ENCODE measurements at regions not wholly inside any gene's neighbourhood (a gene's known extent, or its start where the extent isn't known, plus 50 kb on each side); places are given as distances from the start of the nearest gene placed in this dataset.
"Not testable (repeated sequence)": the region's sequence is repeated elsewhere in the genome, so short reads cannot be mapped to it uniquely, and the experiment has no call there.

DNA sequence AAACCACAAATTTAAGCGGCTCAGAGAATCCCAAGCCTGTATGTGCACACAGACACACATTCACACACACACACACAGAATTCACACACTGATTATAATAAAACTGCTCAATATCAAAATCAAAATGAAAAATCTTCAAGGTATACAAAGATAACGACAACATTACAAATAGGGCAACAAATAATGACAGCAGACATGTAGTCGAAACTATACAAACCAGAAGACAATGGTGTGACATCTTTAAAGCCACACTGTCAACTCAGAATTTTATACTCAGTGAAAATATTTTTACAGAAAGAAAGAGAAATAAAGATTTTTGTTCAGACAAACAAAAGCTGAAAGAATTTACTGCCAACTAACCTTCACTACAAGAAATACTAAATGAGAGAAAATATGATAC, 333.4 kb downstream of the INSIG2 start:
- TF ChIP-seq, protein P1, sequence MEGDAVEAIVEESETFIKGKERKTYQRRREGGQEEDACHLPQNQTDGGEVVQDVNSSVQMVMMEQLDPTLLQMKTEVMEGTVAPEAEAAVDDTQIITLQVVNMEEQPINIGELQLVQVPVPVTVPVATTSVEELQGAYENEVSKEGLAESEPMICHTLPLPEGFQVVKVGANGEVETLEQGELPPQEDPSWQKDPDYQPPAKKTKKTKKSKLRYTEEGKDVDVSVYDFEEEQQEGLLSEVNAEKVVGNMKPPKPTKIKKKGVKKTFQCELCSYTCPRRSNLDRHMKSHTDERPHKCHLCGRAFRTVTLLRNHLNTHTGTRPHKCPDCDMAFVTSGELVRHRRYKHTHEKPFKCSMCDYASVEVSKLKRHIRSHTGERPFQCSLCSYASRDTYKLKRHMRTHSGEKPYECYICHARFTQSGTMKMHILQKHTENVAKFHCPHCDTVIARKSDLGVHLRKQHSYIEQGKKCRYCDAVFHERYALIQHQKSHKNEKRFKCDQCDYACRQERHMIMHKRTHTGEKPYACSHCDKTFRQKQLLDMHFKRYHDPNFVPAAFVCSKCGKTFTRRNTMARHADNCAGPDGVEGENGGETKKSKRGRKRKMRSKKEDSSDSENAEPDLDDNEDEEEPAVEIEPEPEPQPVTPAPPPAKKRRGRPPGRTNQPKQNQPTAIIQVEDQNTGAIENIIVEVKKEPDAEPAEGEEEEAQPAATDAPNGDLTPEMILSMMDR (IDR thresholded peaks at IDR 0.05; ENCODE audit: low read length): no peak
- no peak for TF ChIP-seq EZH2 (IDR thresholded peaks at IDR 0.05; ENCODE audit: borderline replicate concordance, low read length)
- no peaks in the 10 kb centered on the region for H4K20me1 ChIP-seq (ENCODE audit: insufficient read depth, low read length)
- no peaks in the 10 kb centered on the region for H3K9me3 ChIP-seq (ENCODE audit: low read length)
- H3K9ac ChIP-seq (ENCODE audit: low read length): no peak overlapping the region
- H3K36me3 ChIP-seq (ENCODE audit: insufficient read depth, low read length): no peaks in the 10 kb centered on the region
- no peaks in the 10 kb centered on the region for H3K9me2 ChIP-seq (ENCODE audit: low read depth, low read length)
- H3K4me2 ChIP-seq (ENCODE audit: low read length): no peak overlapping the region
- no peak overlapping the region for H3K27ac ChIP-seq (ENCODE audit: low read depth, low read length, poor library complexity, severe bottlenecking)
- H3K4me1 ChIP-seq (ENCODE audit: insufficient read depth, low read length, severe bottlenecking): no peaks in the 10 kb centered on the region
- H3K4me3 ChIP-seq (ENCODE audit: low read depth, low read length, poor library complexity, severe bottlenecking): no peak overlapping the region
- no peak overlapping the region for H2AFZ ChIP-seq (ENCODE audit: low read length)
- H3F3A ChIP-seq (ENCODE audit: insufficient read depth, low read length): no peaks in the 10 kb centered on the region
- H3K27me3 ChIP-seq (ENCODE audit: insufficient read depth, low read length): no peaks in the 10 kb centered on the region
- no peaks in the 10 kb centered on the region for H3K79me2 ChIP-seq (ENCODE audit: insufficient read depth, low read length)

DNA sequence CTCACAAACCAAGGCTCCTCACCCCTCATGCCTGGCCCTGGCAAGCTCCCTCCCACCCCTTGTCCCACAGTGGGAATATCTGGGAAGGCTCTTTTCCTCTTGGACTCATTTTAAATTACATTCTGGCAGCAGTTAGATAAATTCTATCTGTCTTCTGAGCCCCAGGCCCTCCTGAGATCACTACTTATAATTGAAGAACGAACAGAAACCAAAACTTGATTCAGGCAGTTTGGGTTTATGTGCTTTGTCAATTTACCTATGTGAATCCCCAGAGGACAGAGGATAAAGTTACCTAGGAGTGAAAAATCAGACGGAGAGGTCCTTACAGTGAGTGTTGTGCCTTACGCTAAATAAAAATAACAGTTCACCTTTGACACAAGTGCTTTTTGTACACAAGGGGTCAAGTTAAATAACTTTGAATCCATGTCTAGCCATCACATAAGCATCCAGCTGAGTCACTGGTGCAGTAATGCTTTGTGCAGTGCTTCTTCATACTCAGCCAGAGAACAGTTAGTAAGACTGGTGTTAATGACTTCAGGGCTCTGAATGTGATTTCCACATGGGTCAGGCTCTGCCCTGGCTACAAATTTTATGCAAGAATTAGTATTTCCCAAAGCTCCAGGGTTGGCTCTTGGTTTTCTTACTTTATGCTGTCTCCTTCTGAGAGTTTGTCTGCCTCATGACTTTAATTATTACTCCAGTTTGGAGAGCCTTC, 329.3 kb downstream of the INSIG2 start:
- H3K4me2 ChIP-seq (ENCODE audit: low read length): no peak overlapping the region
- no peak overlapping the region for H3K4me3 ChIP-seq (ENCODE audit: low read depth, low read length, poor library complexity, severe bottlenecking)
- no peaks in the 10 kb centered on the region for H3K79me2 ChIP-seq (ENCODE audit: insufficient read depth, low read length)
- no peaks in the 10 kb centered on the region for H3K27me3 ChIP-seq (ENCODE audit: insufficient read depth, low read length)
- H4K20me1 ChIP-seq (ENCODE audit: insufficient read depth, low read length): no peaks in the 10 kb centered on the region
- no peak overlapping the region for H3K9ac ChIP-seq (ENCODE audit: low read length)
- H3F3A ChIP-seq (ENCODE audit: insufficient read depth, low read length): no peaks in the 10 kb centered on the region
- H3K9me3 ChIP-seq (ENCODE audit: low read length): no peaks in the 10 kb centered on the region
- TF ChIP-seq, protein P1 (IDR thresholded peaks at IDR 0.05; ENCODE audit: low read length): no peak
- TF ChIP-seq EZH2 (IDR thresholded peaks at IDR 0.05; ENCODE audit: borderline replicate concordance, low read length): no peak
- H3K27ac ChIP-seq (ENCODE audit: low read depth, low read length, poor library complexity, severe bottlenecking): no peak overlapping the region
- no peaks in the 10 kb centered on the region for H3K4me1 ChIP-seq (ENCODE audit: insufficient read depth, low read length, severe bottlenecking)
- no peaks in the 10 kb centered on the region for H3K9me2 ChIP-seq (ENCODE audit: low read depth, low read length)
- no peaks in the 10 kb centered on the region for H3K36me3 ChIP-seq (ENCODE audit: insufficient read depth, low read length)
- H2AFZ ChIP-seq (ENCODE audit: low read length): no peak overlapping the region

DNA sequence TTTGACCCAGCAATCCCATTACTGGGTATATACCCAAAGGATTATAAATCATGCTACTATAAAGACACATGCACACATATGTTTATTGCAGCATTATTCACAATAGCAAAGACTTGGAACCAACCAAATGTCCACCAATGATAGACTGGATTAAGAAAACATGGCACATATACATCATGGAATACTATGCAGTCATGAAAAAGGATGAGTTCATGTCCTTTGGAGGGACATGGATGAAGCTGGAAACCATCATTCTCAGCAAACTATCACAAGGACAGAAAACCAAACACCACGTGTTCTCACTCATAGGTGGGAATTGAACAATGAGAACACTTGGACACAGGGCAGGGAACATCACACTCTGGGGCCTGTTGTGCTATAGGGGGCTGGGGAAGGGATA, 326.9 kb downstream of the INSIG2 start:
- not testable (repeated sequence) for H3K27ac ChIP-seq (ENCODE audit: low read depth, low read length, poor library complexity, severe bottlenecking); H3K9me3 ChIP-seq (ENCODE audit: low read length); H3K4me2 ChIP-seq (ENCODE audit: low read length); H3K9ac ChIP-seq (ENCODE audit: low read length); H3K79me2 ChIP-seq (ENCODE audit: insufficient read depth, low read length); H3K9me2 ChIP-seq (ENCODE audit: low read depth, low read length); H4K20me1 ChIP-seq (ENCODE audit: insufficient read depth, low read length); H3F3A ChIP-seq (ENCODE audit: insufficient read depth, low read length); H2AFZ ChIP-seq (ENCODE audit: low read length); H3K4me3 ChIP-seq (ENCODE audit: low read depth, low read length, poor library complexity, severe bottlenecking); H3K27me3 ChIP-seq (ENCODE audit: insufficient read depth, low read length); H3K4me1 ChIP-seq (ENCODE audit: insufficient read depth, low read length, severe bottlenecking); H3K36me3 ChIP-seq (ENCODE audit: insufficient read depth, low read length)
